ENCODE measurements at regions not wholly inside any gene's neighbourhood (a gene's known extent, or its start where the extent isn't known, plus 50 kb on each side); places are given as distances from the start of the nearest gene placed in this dataset.

GRCh38 chr21:41628256-41628655, 120.3 kb upstream of the TMPRSS2 start:
- Histone ChIP-seq H3K4me3 (ENCODE audit: low read depth, low read length) (no peak overlapping the region), H3K27me3 (ENCODE audit: control insufficient read depth, insufficient read depth, low read length) (peaks cover 6% of the 10 kb centered on the region), H3K27ac (ENCODE audit: low read depth, low read length) (no peak overlapping the region), H3K9me3 (ENCODE audit: control insufficient read depth, insufficient read depth, low read length) (peaks cover 7% of the 10 kb centered on the region)
- TF ChIP-seq CTCF (IDR thresholded peaks at IDR 0.05; ENCODE audit: low read depth, low read length): no peak
- POLR2A ChIA-PET: interaction anchor here (1.3 kb wide), 1 partner anchor 11 kb away, joined by 3 read pairs; no protein-coding TSS in a partner anchor
- CTCF ChIA-PET: interaction anchor here (1.1 to 1.8 kb wide), 3 partner anchors 13 to 16 kb away, joined by 3 to 4 read pairs (median 4); no protein-coding TSS in a partner anchor
- DNase-seq (ENCODE audit: low read depth, low spot score): no peak

- POLR2A ChIA-PET: interaction anchor here (1.3 kb wide), 1 partner anchor 10 kb away, joined by 3 read pairs; no protein-coding TSS in a partner anchor
- TF ChIP-seq CTCF (IDR thresholded peaks at IDR 0.05; ENCODE audit: low read depth, low read length): no peak
- peaks cover 6% of the 10 kb centered on the region for H3K27me3 ChIP-seq (ENCODE audit: control insufficient read depth, insufficient read depth, low read length)
- H3K9me3 ChIP-seq (ENCODE audit: control insufficient read depth, insufficient read depth, low read length): peaks cover 13% of the 10 kb centered on the region
- H3K4me3 ChIP-seq (ENCODE audit: low read depth, low read length): no peak overlapping the region
- DNase-seq (ENCODE audit: low read depth, low spot score): no peak
- no peak overlapping the region for H3K27ac ChIP-seq (ENCODE audit: low read depth, low read length)
- CTCF ChIA-PET: interaction anchor here (1.1 to 1.8 kb wide), 3 partner anchors 12 to 15 kb away, joined by 3 to 4 read pairs (median 4); no protein-coding TSS in a partner anchor
Observed at GRCh38 chr21:41627428-41627827, 119.5 kb upstream of the TMPRSS2 start.

- DNase-seq (ENCODE audit: low read depth, low spot score): no peak
- TF ChIP-seq CTCF (IDR thresholded peaks at IDR 0.05; ENCODE audit: low read depth, low read length): no peak
- Histone ChIP-seq H3K27ac (ENCODE audit: low read depth, low read length) (no peak overlapping the region), H3K27me3 (ENCODE audit: control insufficient read depth, insufficient read depth, low read length) (peaks cover 6% of the 10 kb centered on the region), H3K9me3 (ENCODE audit: control insufficient read depth, insufficient read depth, low read length) (peaks cover 13% of the 10 kb centered on the region), H3K4me3 (ENCODE audit: low read depth, low read length) (no peak overlapping the region)
- ChIA-PET POLR2A (no interaction called here), CTCF (no interaction called here)
Observed at GRCh38 chr21:41626021-41626420, 118.1 kb upstream of the TMPRSS2 start.

GRCh38 chr21:41625428-41625827, 117.5 kb upstream of the TMPRSS2 start:
- Histone ChIP-seq H3K4me3 (ENCODE audit: low read depth, low read length) (no peak overlapping the region), H3K9me3 (ENCODE audit: control insufficient read depth, insufficient read depth, low read length) (peaks cover 16% of the 10 kb centered on the region), H3K27me3 (ENCODE audit: control insufficient read depth, insufficient read depth, low read length) (peaks cover 8% of the 10 kb centered on the region), H3K27ac (ENCODE audit: low read depth, low read length) (no peak overlapping the region)
- DNase-seq (ENCODE audit: low read depth, low spot score): no peak
- no peak for TF ChIP-seq CTCF (IDR thresholded peaks at IDR 0.05; ENCODE audit: low read depth, low read length)
- CTCF ChIA-PET: no interaction called here
- POLR2A ChIA-PET: no interaction called here

- Histone ChIP-seq H3K9me3 (ENCODE audit: control insufficient read depth, insufficient read depth, low read length) (peaks cover 18% of the 10 kb centered on the region), H3K27me3 (ENCODE audit: control insufficient read depth, insufficient read depth, low read length) (peaks cover 8% of the 10 kb centered on the region), H3K4me3 (ENCODE audit: low read depth, low read length) (no peak overlapping the region), H3K27ac (ENCODE audit: low read depth, low read length) (no peak overlapping the region)
- no peak for DNase-seq (ENCODE audit: low read depth, low spot score)
- ChIA-PET CTCF (no interaction called here), POLR2A (no interaction called here)
- TF ChIP-seq CTCF (IDR thresholded peaks at IDR 0.05; ENCODE audit: low read depth, low read length): no peak
Observed at GRCh38 chr21:41624674-41625310, 116.8 kb upstream of the TMPRSS2 start.
